Ectodermal cell (in vitro differentiated cells): ENCODE measurements at regions not wholly inside any gene's neighbourhood (a gene's known extent, or its start where the extent isn't known, plus 50 kb on each side); places are given as distances from the start of the nearest gene placed in this dataset.
"Not testable (repeated sequence)": the region's sequence is repeated elsewhere in the genome, so short reads cannot be mapped to it uniquely, and the experiment has no call there.

ENCODE experiments used
- H3K27ac ChIP-seq: 2 replicates; pipeline ENCODE4 v1.7.0; 2013; ENCODE audit warnings: mild to moderate bottlenecking, low read depth, low read length; ENCODE audit not compliant: insufficient read depth, poor library complexity, severe bottlenecking
- H3K27me3 ChIP-seq: 2 replicates; pipeline ENCODE4 v1.7.0; 2013; ENCODE audit warnings: mild to moderate bottlenecking, low read length; ENCODE audit not compliant: insufficient read depth, control insufficient read depth, poor library complexity, severe bottlenecking
- H3K36me3 ChIP-seq: one replicate; pipeline ENCODE4 v1.7.0; 2013; ENCODE audit warnings: low read length; ENCODE audit not compliant: control insufficient read depth, insufficient read depth
- H3K4me1 ChIP-seq: one replicate; pipeline ENCODE4 v1.7.0; 2013; ENCODE audit warnings: low read length; ENCODE audit not compliant: control insufficient read depth, insufficient read depth
- H3K4me3 ChIP-seq: 2 replicates; pipeline ENCODE4 v1.7.0; 2013; ENCODE audit warnings: low read depth, low read length, control low read depth; ENCODE audit not compliant: insufficient read depth
- H3K9me3 ChIP-seq: 2 replicates; pipeline ENCODE4 v1.7.0; 2013; ENCODE audit warnings: mild to moderate bottlenecking, low read length, moderate library complexity; ENCODE audit not compliant: control insufficient read depth
- WGBS, 2 experiments: methylation state at CpG; one replicate each; pipeline ENCODE4 v1.1.7; 2013; ENCODE audit warnings: missing lambda C conversion rate in 2 of 2; 5-methylcytosine and 5-hydroxymethylcytosine counted together

GRCh38 chr7:69364813-69365643 is 233.2 kb upstream of the AUTS2 start:
- H3K4me3 ChIP-seq: no peak overlapping the region
- H3K4me1 ChIP-seq: no peaks in the 10 kb centered on the region
- no peaks in the 10 kb centered on the region for H3K27me3 ChIP-seq
- no peaks in the 10 kb centered on the region for H3K36me3 ChIP-seq
- no peaks in the 10 kb centered on the region for H3K9me3 ChIP-seq
- no peak overlapping the region for H3K27ac ChIP-seq
- 90 to 97% methylated on average over 8 of the region's 9 CpGs for WGBS, 2 experiments

GRCh38 chr7:69365651-69366192 is 232.6 kb upstream of the AUTS2 start:
- H3K27ac ChIP-seq: no peak overlapping the region
- H3K9me3 ChIP-seq: no peaks in the 10 kb centered on the region
- no peaks in the 10 kb centered on the region for H3K4me1 ChIP-seq
- H3K27me3 ChIP-seq: no peaks in the 10 kb centered on the region
- 83 to 85% methylated on average over 13 of the region's 13 CpGs for WGBS, 2 experiments
- no peaks in the 10 kb centered on the region for H3K36me3 ChIP-seq
- no peak overlapping the region for H3K4me3 ChIP-seq

DNA sequence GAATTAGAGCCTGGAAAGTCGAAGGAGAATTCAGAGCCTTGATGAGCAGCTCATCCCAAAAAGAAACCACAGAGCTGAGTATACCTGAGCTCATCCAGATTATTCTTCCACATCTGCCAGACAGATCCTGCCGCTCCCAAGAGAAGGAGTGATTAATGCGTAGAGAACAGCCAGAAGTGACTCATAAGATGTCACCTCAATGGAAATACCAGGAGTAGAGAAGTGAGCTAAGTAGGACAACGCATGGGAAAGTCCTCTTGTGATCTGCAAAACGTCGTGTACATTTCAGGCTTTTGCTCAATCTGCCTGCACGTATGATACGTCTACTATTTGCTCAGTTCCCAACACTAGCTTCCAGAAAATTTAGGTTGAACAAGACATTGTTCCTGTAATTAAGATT is 230.5 kb upstream of the AUTS2 start:
- Histone ChIP-seq H3K36me3 (no peaks in the 10 kb centered on the region), H3K4me1 (no peaks in the 10 kb centered on the region), H3K27me3 (no peaks in the 10 kb centered on the region), H3K27ac (no peak overlapping the region), H3K4me3 (no peak overlapping the region), H3K9me3 (no peaks in the 10 kb centered on the region)
- WGBS, 2 experiments: 86 to 93% methylated on average over 7 of the region's 8 CpGs

- Histone ChIP-seq H3K4me1 (no peaks in the 10 kb centered on the region), H3K4me3 (no peak overlapping the region), H3K27ac (no peak overlapping the region), H3K27me3 (no peaks in the 10 kb centered on the region), H3K36me3 (no peaks in the 10 kb centered on the region), H3K9me3 (no peaks in the 10 kb centered on the region)
- WGBS, 2 experiments: 83 to 84% methylated on average over 6 of the region's 6 CpGs
Observed at GRCh38 chr7:69373171-69374043, 224.9 kb upstream of the AUTS2 start.

- H3K4me1 ChIP-seq: no peaks in the 10 kb centered on the region
- WGBS, 2 experiments: 92 to 96% methylated on average over 5 of the region's 5 CpGs
- no peak overlapping the region for H3K4me3 ChIP-seq
- H3K27ac ChIP-seq: no peak overlapping the region
- no peaks in the 10 kb centered on the region for H3K9me3 ChIP-seq
- no peaks in the 10 kb centered on the region for H3K36me3 ChIP-seq
- H3K27me3 ChIP-seq: no peaks in the 10 kb centered on the region
Observed at GRCh38 chr7:69374044-69374425, 224.2 kb upstream of the AUTS2 start.

- Histone ChIP-seq H3K9me3 (no peaks in the 10 kb centered on the region), H3K36me3 (no peaks in the 10 kb centered on the region), H3K27me3 (no peaks in the 10 kb centered on the region), H3K4me1 (no peaks in the 10 kb centered on the region), H3K27ac (no peak overlapping the region), H3K4me3 (no peak overlapping the region)
- 92 to 95% methylated on average over 5 of the region's 5 CpGs for WGBS, 2 experiments
Observed at GRCh38 chr7:69377191-69377590, 221.1 kb upstream of the AUTS2 start.

- 77 to 81% methylated on average over 6 to 7 of the region's 8 CpGs for WGBS, 2 experiments
- H3K9me3 ChIP-seq: no peaks in the 10 kb centered on the region
- H3K27me3 ChIP-seq: no peaks in the 10 kb centered on the region
- no peaks in the 10 kb centered on the region for H3K4me1 ChIP-seq
- H3K36me3 ChIP-seq: no peaks in the 10 kb centered on the region
- H3K4me3 ChIP-seq: no peak overlapping the region
- H3K27ac ChIP-seq: no peak overlapping the region
Observed at GRCh38 chr7:69388452-69389137, 209.7 kb upstream of the AUTS2 start.

DNA sequence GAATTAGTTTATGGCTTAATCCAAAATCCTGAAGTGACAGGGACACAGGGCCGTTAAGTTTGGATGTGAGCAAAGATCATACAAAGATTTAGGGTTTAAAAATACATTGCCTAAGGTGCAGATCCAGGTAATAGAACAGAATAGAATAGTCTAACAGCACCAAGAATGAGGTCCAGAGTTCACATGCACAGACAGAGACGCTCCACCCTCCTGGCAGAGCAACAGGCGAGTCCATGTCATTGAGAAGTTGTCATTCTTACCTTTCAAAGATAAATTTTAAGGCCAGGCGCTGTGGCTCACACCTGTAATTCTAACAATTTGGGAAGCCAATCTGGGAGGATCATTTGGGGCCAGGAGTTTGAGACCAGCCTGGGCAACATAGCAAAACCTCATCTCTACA is 209.1 kb upstream of the AUTS2 start:
- Histone ChIP-seq H3K4me1 (no peaks in the 10 kb centered on the region), H3K4me3 (no peak overlapping the region), H3K27me3 (no peaks in the 10 kb centered on the region), H3K27ac (no peak overlapping the region), H3K9me3 (no peaks in the 10 kb centered on the region), H3K36me3 (no peaks in the 10 kb centered on the region)
- 63 to 67% methylated on average over 4 of the region's 4 CpGs for WGBS, 2 experiments

DNA sequence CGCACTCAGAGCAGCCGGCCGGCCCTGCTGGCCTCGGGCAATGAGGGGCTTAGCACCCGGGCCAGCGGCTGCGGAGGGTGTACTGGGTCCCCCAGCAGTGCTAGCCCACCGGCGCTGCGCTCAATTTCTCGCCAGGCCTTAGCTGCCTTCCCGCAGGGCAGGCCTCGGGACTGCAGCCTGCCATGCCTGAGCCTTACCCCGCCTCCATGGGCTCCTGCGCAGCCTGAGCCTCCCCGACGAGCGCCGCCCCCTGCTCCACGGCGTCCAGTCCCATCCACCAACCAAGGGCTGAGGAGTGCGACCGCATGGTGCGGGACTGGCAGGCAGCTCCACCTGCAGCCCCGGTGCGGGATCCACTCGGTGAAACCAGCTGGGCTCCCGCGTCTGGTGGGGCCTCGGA is 204.4 kb upstream of the AUTS2 start:
- H3K27ac ChIP-seq, H3K36me3 ChIP-seq, H3K27me3 ChIP-seq, H3K4me3 ChIP-seq, H3K9me3 ChIP-seq, H3K4me1 ChIP-seq: not testable (repeated sequence)
- 92 to 93% methylated on average over 30 of the region's 30 CpGs for WGBS, 2 experiments
